Lower leg skin (tissue), 4 donors: ENCODE measurements at regions not wholly inside any gene's neighbourhood (a gene's known extent, or its start where the extent isn't known, plus 50 kb on each side); places are given as distances from the start of the nearest gene placed in this dataset.
"Not testable (repeated sequence)": the region's sequence is repeated elsewhere in the genome, so short reads cannot be mapped to it uniquely, and the experiment has no call there.

Source experiments
- DNase-seq, 2 donors: peaks; one replicate each; pipeline ENCODE4 v3.0.0-alpha.2; 2019; ENCODE audit warnings: low spot score in 2 of 2
- H3K4me3 ChIP-seq: fragments of 200-600 bp; sonication (generic); 2 replicates; pipeline ENCODE4 v1.5.1; 2017; ENCODE audit warnings: mild to moderate bottlenecking, low read depth; ENCODE audit not compliant: poor library complexity, severe bottlenecking
- CTCF ChIP-seq, 3 donors: fragments of 450-650 bp; IDR thresholded peaks; one replicate each; pipeline ENCODE4 v1.5.1; 2016; ENCODE audit warnings: antibody characterized with exemption in 3 of 3, mild to moderate bottlenecking in 3 of 3, moderate library complexity in 2 of 3
- POLR2A ChIP-seq, 2 donors: fragments of 450-650 bp; IDR thresholded peaks; one replicate each; pipeline ENCODE4 v1.6.1; 2016 to 2017; ENCODE audit warnings: antibody characterized with exemption in 2 of 2, mild to moderate bottlenecking in 1 of 2, moderate library complexity in 1 of 2
- WGBS, 2 donors: methylation state at CpG; one replicate each; pipeline ENCODE4 v1.1.5; 2018; 5-methylcytosine and 5-hydroxymethylcytosine counted together
- intact Hi-C: fragments of 100-400 bp; cut with DNase I; formaldehyde crosslinking; loops from one replicate; pipeline ENCODE4 v1.15.0; 2023; ENCODE audit warnings: low total_unique reads

- WGBS, 2 donors: 91 to 94% methylated on average over 1 of the region's 1 CpG
- intact Hi-C loops: no loop called here
- no peak for DNase-seq
- H3K4me3 ChIP-seq: no peak overlapping the region
- TF ChIP-seq POLR2A (IDR thresholded peaks at IDR 0.05) (no peak), CTCF (IDR thresholded peaks at IDR 0.05) (no peak)
Observed at GRCh38 chr3:95565502-95565901, 1248.9 kb upstream of the EPHA6 start.

- intact Hi-C loops: no loop called here
- H3K4me3 ChIP-seq: no peak overlapping the region
- 55 to 83% methylated on average over 3 of the region's 3 CpGs for WGBS, 2 donors
- no peak for DNase-seq
- TF ChIP-seq POLR2A (IDR thresholded peaks at IDR 0.05) (no peak), CTCF (IDR thresholded peaks at IDR 0.05) (no peak)
Observed at GRCh38 chr3:95567346-95567745, 1247.0 kb upstream of the EPHA6 start.

- TF ChIP-seq POLR2A (IDR thresholded peaks at IDR 0.05): no peak
- no peak for DNase-seq
- WGBS, 2 donors: 53 to 66% methylated on average over 2 of the region's 2 CpGs
- intact Hi-C loops: no loop called here
- H3K4me3 ChIP-seq: no peak overlapping the region
Observed at GRCh38 chr3:95586754-95587153, 1227.6 kb upstream of the EPHA6 start.

GRCh38 chr3:95587641-95588040 is 1226.8 kb upstream of the EPHA6 start:
- DNase-seq, intact Hi-C loops, H3K4me3 ChIP-seq: not testable (repeated sequence)
- WGBS, 2 donors: 66 to 75% methylated on average over 8 of the region's 8 CpGs

GRCh38 chr3:95588473-95588872 is 1225.9 kb upstream of the EPHA6 start:
- no peak for TF ChIP-seq CTCF (IDR thresholded peaks at IDR 0.05)
- TF ChIP-seq POLR2A (IDR thresholded peaks at IDR 0.05): no peak
- no peak for DNase-seq
- WGBS, 2 donors: 84 to 91% methylated on average over 10 to 13 of the region's 13 CpGs
- intact Hi-C loops: no loop called here
- H3K4me3 ChIP-seq: no peak overlapping the region

- TF ChIP-seq CTCF (IDR thresholded peaks at IDR 0.05) (no peak), POLR2A (IDR thresholded peaks at IDR 0.05) (no peak)
- no peak for DNase-seq
- intact Hi-C loops: no loop called here
- no peak overlapping the region for H3K4me3 ChIP-seq
- 83 to 86% methylated on average over 16 to 18 of the region's 26 CpGs for WGBS, 2 donors
Observed at GRCh38 chr3:95595416-95596075, 1218.8 kb upstream of the EPHA6 start.

GRCh38 chr3:95607926-95608325 is 1206.5 kb upstream of the EPHA6 start:
- WGBS, 2 donors: 85 to 100% methylated on average over 1 of the region's 1 CpG
- DNase-seq: no peak

More at GRCh38 chr3:95607926-95608325, 1206.5 kb upstream of the EPHA6 start:
- no peak overlapping the region for H3K4me3 ChIP-seq
- intact Hi-C loops: no loop called here
- TF ChIP-seq POLR2A (IDR thresholded peaks at IDR 0.05) (no peak), CTCF (IDR thresholded peaks at IDR 0.05) (no peak)
